Breast epithelium (tissue), 3 donors: ENCODE measurements at regions not wholly inside any gene's neighbourhood (a gene's known extent, or its start where the extent isn't known, plus 50 kb on each side); places are given as distances from the start of the nearest gene placed in this dataset.

Experiments used
- CTCF ChIP-seq, 3 donors: fragments of 450-650 bp; IDR thresholded peaks; one replicate each; pipeline ENCODE4 v1.5.1; 2016 to 2017; ENCODE audit warnings: antibody characterized with exemption in 3 of 3, mild to moderate bottlenecking in 3 of 3, moderate library complexity in 3 of 3
- POLR2A ChIP-seq: fragments of 450-650 bp; IDR thresholded peaks from one replicate; pipeline ENCODE4 v1.6.1; 2016; ENCODE audit warnings: antibody characterized with exemption, mild to moderate bottlenecking, moderate library complexity

GRCh38 chr18:27497246-27497645 is 312.1 kb upstream of the CHST9 start:
- TF ChIP-seq POLR2A: no peak
- no peak for TF ChIP-seq CTCF (IDR thresholded peaks at IDR 0.05)
